ENCODE measurements at regions not wholly inside any gene's neighbourhood (a gene's known extent, or its start where the extent isn't known, plus 50 kb on each side); places are given as distances from the start of the nearest gene placed in this dataset.
"Not testable (repeated sequence)": the region's sequence is repeated elsewhere in the genome, so short reads cannot be mapped to it uniquely, and the experiment has no call there.

DNA sequence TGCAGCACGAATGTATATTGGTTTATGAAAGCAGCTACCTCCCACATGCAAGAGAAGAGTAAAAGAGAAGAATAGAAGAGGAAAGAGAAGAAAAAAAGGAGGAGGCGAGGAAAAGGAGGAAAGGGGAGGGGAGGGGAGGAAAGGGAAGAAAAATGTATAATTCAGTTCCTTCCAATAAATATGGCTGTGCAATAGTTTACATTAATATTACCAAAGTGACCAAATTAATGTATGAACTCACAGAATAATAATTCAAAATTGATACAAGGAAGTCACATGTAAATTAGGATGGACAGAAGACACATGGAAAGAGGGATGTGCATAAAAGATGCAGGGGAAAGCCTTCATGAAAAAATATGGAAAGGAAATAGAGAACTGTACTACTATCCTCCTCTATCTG is 172.5 kb downstream of the SLC38A4 start:
- Histone ChIP-seq H3K4me3 (no peak overlapping the region), H3K4me1 (peaks cover 10 to 17% of the 10 kb centered on the region in 2 donors), H3K27ac (no peak overlapping the region), H3K36me3 (no peaks in the 10 kb centered on the region), H3K27me3 (no peaks in the 10 kb centered on the region), H3K9me3 (no peaks in the 10 kb centered on the region)
- ATAC-seq, result no peak
- intact Hi-C loops (cut with DNase I; ENCODE audit: low total_unique reads) (no loop called here), in situ Hi-C loops (cut with MboI; ENCODE audit: low sequenced_read_pairs in 4 of 4) (loop anchor here in 3 of 4 donors (25.0 kb wide), 3 partner anchors 291 to 666 kb away; partner anchors contain the start of genes SCAF11 (in 2 of the 3) and SLC38A2 (in 1 of the 3))
- DNase-seq, result no peak
- no peak for TF ChIP-seq POLR2A (IDR thresholded peaks at IDR 0.05)
- TF ChIP-seq, protein P1, sequence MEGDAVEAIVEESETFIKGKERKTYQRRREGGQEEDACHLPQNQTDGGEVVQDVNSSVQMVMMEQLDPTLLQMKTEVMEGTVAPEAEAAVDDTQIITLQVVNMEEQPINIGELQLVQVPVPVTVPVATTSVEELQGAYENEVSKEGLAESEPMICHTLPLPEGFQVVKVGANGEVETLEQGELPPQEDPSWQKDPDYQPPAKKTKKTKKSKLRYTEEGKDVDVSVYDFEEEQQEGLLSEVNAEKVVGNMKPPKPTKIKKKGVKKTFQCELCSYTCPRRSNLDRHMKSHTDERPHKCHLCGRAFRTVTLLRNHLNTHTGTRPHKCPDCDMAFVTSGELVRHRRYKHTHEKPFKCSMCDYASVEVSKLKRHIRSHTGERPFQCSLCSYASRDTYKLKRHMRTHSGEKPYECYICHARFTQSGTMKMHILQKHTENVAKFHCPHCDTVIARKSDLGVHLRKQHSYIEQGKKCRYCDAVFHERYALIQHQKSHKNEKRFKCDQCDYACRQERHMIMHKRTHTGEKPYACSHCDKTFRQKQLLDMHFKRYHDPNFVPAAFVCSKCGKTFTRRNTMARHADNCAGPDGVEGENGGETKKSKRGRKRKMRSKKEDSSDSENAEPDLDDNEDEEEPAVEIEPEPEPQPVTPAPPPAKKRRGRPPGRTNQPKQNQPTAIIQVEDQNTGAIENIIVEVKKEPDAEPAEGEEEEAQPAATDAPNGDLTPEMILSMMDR (IDR thresholded peaks at IDR 0.05 in 4 of 5, conservative IDR thresholded peaks at IDR 0.05 in 1 of 5), result no peak

DNA sequence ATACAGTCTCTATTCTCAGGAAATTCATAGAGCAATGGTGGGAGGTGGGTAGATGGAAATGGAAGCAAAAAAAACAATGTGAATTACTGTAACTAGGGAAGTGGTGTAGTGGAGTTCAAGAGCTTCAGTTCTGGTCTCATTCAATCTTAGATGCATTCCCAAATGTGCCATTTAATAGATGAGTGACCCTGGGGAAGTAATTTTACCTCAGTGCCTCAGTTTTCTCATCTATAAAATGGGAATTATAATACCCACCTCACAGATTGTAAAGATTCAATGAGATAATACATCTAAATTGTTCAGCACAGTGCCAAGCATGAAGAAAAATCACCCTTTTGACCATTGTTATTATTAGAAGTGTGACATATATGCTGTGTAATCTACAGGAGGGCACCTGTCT is 173.1 kb downstream of the SLC38A4 start:
- H3K4me3 ChIP-seq, result no peak overlapping the region
- intact Hi-C loops (cut with DNase I; ENCODE audit: low total_unique reads) (no loop called here), in situ Hi-C loops (cut with MboI; ENCODE audit: low sequenced_read_pairs in 4 of 4) (loop anchor here in 3 of 4 donors (25.0 kb wide), 3 partner anchors 290 to 665 kb away; partner anchors contain the start of genes SCAF11 (in 2 of the 3) and SLC38A2 (in 1 of the 3))
- H3K9me3 ChIP-seq, result no peaks in the 10 kb centered on the region
- TF ChIP-seq, protein P1 (IDR thresholded peaks at IDR 0.05 in 4 of 5, conservative IDR thresholded peaks at IDR 0.05 in 1 of 5), result no peak
- TF ChIP-seq POLR2A (IDR thresholded peaks at IDR 0.05), result no peak
- ATAC-seq (no peak), DNase-seq (no peak)
- no peaks in the 10 kb centered on the region for H3K27me3 ChIP-seq
- H3K36me3 ChIP-seq, result no peaks in the 10 kb centered on the region
- H3K27ac ChIP-seq, result no peak overlapping the region
- peaks cover 4 to 12% of the 10 kb centered on the region in 2 donors for H3K4me1 ChIP-seq

DNA sequence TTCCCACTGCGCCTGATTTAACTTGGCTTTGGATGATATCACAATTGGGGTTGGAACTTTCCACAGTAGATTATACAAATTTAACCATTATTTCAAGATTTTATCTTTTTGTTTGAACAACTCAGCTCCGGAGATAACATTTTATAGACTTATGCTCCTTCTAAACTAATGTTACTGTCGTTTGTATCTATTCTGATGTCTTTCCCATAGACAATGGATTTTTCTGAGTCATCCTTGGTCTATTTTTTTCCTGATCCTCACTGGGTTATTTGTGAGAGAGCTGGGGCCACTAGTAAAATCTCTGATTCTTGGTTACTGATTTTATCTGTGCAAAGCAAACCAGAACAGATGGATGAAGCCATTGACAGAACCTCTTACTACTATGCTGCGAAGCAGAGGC is 175.1 kb downstream of the SLC38A4 start:
- TF ChIP-seq POLR2A (IDR thresholded peaks at IDR 0.05), result no peak
- TF ChIP-seq, protein P1 (IDR thresholded peaks at IDR 0.05 in 4 of 5, conservative IDR thresholded peaks at IDR 0.05 in 1 of 5), result no peak
- in situ Hi-C loops (cut with MboI; ENCODE audit: low sequenced_read_pairs in 4 of 4) (loop anchor here in 3 of 4 donors (25.0 kb wide), 3 partner anchors 288 to 663 kb away; partner anchors contain the start of genes SCAF11 (in 2 of the 3) and SLC38A2 (in 1 of the 3)), intact Hi-C loops (cut with DNase I; ENCODE audit: low total_unique reads) (no loop called here)
- Histone ChIP-seq H3K4me1 (no peaks in the 10 kb centered on the region), H3K36me3 (no peaks in the 10 kb centered on the region), H3K27me3 (no peaks in the 10 kb centered on the region), H3K4me3 (no peak overlapping the region), H3K27ac (no peak overlapping the region), H3K9me3 (no peaks in the 10 kb centered on the region)
- no peak for ATAC-seq
- no peak for DNase-seq

DNA sequence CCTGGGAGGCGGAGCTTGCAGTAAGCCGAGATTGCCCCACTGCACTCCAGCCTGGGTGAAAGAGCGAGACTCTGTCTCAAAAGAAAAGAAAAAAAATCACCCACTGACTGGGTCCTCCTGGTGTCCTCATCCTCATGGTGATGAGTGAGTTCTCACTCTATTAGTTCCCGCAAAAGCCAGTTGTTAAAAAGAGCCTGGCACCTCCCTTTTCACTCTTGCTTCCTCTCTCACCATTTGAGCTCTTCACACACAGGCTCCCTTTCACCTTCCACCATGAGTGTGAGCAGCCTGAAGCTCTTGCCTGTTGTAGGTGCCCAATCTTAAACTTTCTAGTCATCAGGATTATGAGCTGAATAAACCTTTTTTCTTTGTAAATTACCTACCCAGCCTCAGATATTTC is 176.4 kb downstream of the SLC38A4 start:
- Histone ChIP-seq H3K9me3 (no peaks in the 10 kb centered on the region), H3K27ac (no peak overlapping the region), H3K36me3 (no peaks in the 10 kb centered on the region), H3K27me3 (no peaks in the 10 kb centered on the region), H3K4me3 (no peak overlapping the region), H3K4me1 (no peaks in the 10 kb centered on the region)
- in situ Hi-C loops (cut with MboI; ENCODE audit: low sequenced_read_pairs in 4 of 4), result no loop called here
- ATAC-seq, result no peak
- no peak for DNase-seq
- TF ChIP-seq, protein P1 (IDR thresholded peaks at IDR 0.05 in 4 of 5, conservative IDR thresholded peaks at IDR 0.05 in 1 of 5), result no peak
- TF ChIP-seq POLR2A (IDR thresholded peaks at IDR 0.05), result no peak
- intact Hi-C loops (cut with DNase I; ENCODE audit: low total_unique reads), result no loop called here

DNA sequence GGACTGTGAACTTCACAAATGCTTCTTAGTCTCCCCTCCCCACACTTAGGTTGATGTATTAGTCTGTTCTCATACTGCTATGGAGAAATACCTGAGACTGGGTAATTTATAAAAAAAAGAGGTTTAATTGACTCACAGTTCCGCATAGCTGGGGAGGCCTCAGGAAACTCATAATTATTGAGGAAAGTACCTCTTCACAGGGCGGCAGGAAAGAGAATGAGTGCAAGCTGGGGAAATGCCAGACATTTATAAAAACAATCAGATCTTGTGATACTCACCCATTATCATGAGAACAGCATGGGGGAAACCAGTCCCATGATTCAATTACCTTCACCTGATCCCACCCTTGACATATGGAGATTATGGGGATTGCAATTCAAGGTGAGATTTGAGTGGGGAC is 178.8 kb downstream of the SLC38A4 start:
- ATAC-seq, result no peak
- H3K9me3 ChIP-seq, result no peaks in the 10 kb centered on the region
- TF ChIP-seq, protein P1 (IDR thresholded peaks at IDR 0.05 in 4 of 5, conservative IDR thresholded peaks at IDR 0.05 in 1 of 5), result no peak
- TF ChIP-seq POLR2A (IDR thresholded peaks at IDR 0.05), result no peak
- no peaks in the 10 kb centered on the region for H3K27me3 ChIP-seq
- H3K4me1 ChIP-seq, result no peaks in the 10 kb centered on the region
- H3K4me3 ChIP-seq, result no peak overlapping the region
- no peak for DNase-seq
- intact Hi-C loops (cut with DNase I; ENCODE audit: low total_unique reads), result no loop called here
- no peak overlapping the region for H3K27ac ChIP-seq
- in situ Hi-C loops (cut with MboI; ENCODE audit: low sequenced_read_pairs in 4 of 4), result no loop called here
- no peaks in the 10 kb centered on the region for H3K36me3 ChIP-seq

DNA sequence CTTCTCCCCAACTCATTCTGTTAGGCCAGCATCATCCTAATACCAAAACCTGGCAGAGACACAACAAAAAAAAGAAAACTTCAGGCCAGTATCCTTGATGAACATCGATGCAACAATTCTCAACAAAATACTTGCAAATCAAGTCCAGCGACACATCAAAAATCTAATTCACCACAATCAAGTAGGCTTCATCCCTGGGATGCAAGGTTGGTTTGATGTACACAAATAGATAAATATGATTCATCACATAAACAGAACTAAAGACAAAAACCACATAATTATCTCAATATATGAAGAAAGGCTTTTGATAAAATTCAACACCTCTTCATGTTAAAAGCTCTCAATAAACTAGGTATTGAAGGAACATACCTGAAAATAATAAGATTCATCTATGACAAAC is 184.1 kb downstream of the SLC38A4 start:
- H3K4me3 ChIP-seq; in situ Hi-C loops (cut with MboI; ENCODE audit: low sequenced_read_pairs in 4 of 4); ATAC-seq; H3K36me3 ChIP-seq; H3K9me3 ChIP-seq; DNase-seq; H3K27me3 ChIP-seq; H3K27ac ChIP-seq; intact Hi-C loops (cut with DNase I; ENCODE audit: low total_unique reads); H3K4me1 ChIP-seq: not testable (repeated sequence)
